Right ventricle myocardium superior (tissue), 1 donor: ENCODE measurements at regions not wholly inside any gene's neighbourhood (a gene's known extent, or its start where the extent isn't known, plus 50 kb on each side); places are given as distances from the start of the nearest gene placed in this dataset.
A peak's percentile ranks its signal among the peaks of the same experiment; 100 is the strongest.
"Not testable (repeated sequence)": the region's sequence is repeated elsewhere in the genome, so short reads cannot be mapped to it uniquely, and the experiment has no call there.

Experiments
- ATAC-seq: fragments of 200-7000 bp; cut with Tn5 transposase; one replicate; pipeline ENCODE4 v1.9.1; 2020; ENCODE audit warnings: mild to moderate bottlenecking; ENCODE audit not compliant: poor library complexity
- DNase-seq: peaks from one replicate; pipeline ENCODE4 v3.0.0-alpha.2; 2020
- intact Hi-C: fragments of 100-400 bp; cut with DNase I; formaldehyde crosslinking; loops from one replicate; pipeline ENCODE4 v1.11.2; 2022
- donor health status: DM: no; HTN: yes; CAD: no; lungs with severe emphysema.

- ATAC-seq, intact Hi-C loops, DNase-seq: not testable (repeated sequence)
Observed at GRCh38 chr1:242936725-242937124, 318.4 kb downstream of the CEP170 start.

- peak; percentile 55 for DNase-seq
- intact Hi-C loops, ATAC-seq: not testable (repeated sequence)
Observed at GRCh38 chr1:242924717-242925116, 330.4 kb downstream of the CEP170 start.

- ATAC-seq, DNase-seq, intact Hi-C loops: not testable (repeated sequence)
Observed at GRCh38 chr1:242923603-242924002, 331.5 kb downstream of the CEP170 start.

- DNase-seq, ATAC-seq, intact Hi-C loops: not testable (repeated sequence)
Observed at GRCh38 chr1:242914729-242915128, 340.4 kb downstream of the CEP170 start.

GRCh38 chr1:242912855-242913254 is 342.2 kb downstream of the CEP170 start:
- intact Hi-C loops, ATAC-seq: not testable (repeated sequence)

GRCh38 chr1:242900558-242900957 is 354.5 kb downstream of the CEP170 start:
- ATAC-seq, DNase-seq, intact Hi-C loops: not testable (repeated sequence)

More at GRCh38 chr1:242912855-242913254, 342.2 kb downstream of the CEP170 start:
- DNase-seq = not testable (repeated sequence)

- DNase-seq = peak; percentile 53
- peak; percentile 73 for ATAC-seq
- intact Hi-C loops = no loop called here
Observed at GRCh38 chr1:242890192-242890741, 364.8 kb downstream of the CEP170 start.

GRCh38 chr1:242886137-242886536 is 361.6 kb upstream of the PLD5 start:
- no peak for ATAC-seq
- DNase-seq = no peak
- intact Hi-C loops = no loop called here

GRCh38 chr1:242880022-242880421 is 355.5 kb upstream of the PLD5 start:
- intact Hi-C loops, ATAC-seq, DNase-seq: not testable (repeated sequence)

- intact Hi-C loops = no loop called here
- DNase-seq (no peak), ATAC-seq (peak; percentile 11)
Observed at GRCh38 chr1:242877743-242878142, 353.2 kb upstream of the PLD5 start.

GRCh38 chr1:242877229-242877628 is 352.7 kb upstream of the PLD5 start:
- ATAC-seq = peak; percentile 92
- intact Hi-C loops = no loop called here

GRCh38 chr1:242876030-242876429 is 351.5 kb upstream of the PLD5 start:
- peak; percentile 47 for ATAC-seq
- intact Hi-C loops = no loop called here
- DNase-seq = no peak

More at GRCh38 chr1:242877229-242877628, 352.7 kb upstream of the PLD5 start:
- DNase-seq = peak; percentile 56

GRCh38 chr1:242873661-242874060 is 349.2 kb upstream of the PLD5 start:
- intact Hi-C loops = no loop called here
- ATAC-seq = no peak

GRCh38 chr1:242872521-242872920 is 348.0 kb upstream of the PLD5 start:
- intact Hi-C loops = no loop called here
- no peak for DNase-seq
- peak; percentile 81 for ATAC-seq

More at GRCh38 chr1:242873661-242874060, 349.2 kb upstream of the PLD5 start:
- no peak for DNase-seq

GRCh38 chr1:242871471-242872030 is 347.1 kb upstream of the PLD5 start:
- DNase-seq (no peak), ATAC-seq (no peak)
- intact Hi-C loops = no loop called here

- no peak for ATAC-seq
- no peak for DNase-seq
- intact Hi-C loops = no loop called here
Observed at GRCh38 chr1:242870966-242871365, 346.5 kb upstream of the PLD5 start.

- ATAC-seq (no peak), DNase-seq (no peak)
- intact Hi-C loops = no loop called here
Observed at GRCh38 chr1:242856289-242856688, 331.8 kb upstream of the PLD5 start.

- intact Hi-C loops = no loop called here
- no peak for DNase-seq
Observed at GRCh38 chr1:242854466-242854865, 330.0 kb upstream of the PLD5 start.

GRCh38 chr1:242847390-242847993 is 323.0 kb upstream of the PLD5 start:
- DNase-seq (no peak), ATAC-seq (no peak)
- intact Hi-C loops = no loop called here

More at GRCh38 chr1:242854466-242854865, 330.0 kb upstream of the PLD5 start:
- no peak for ATAC-seq

- intact Hi-C loops = no loop called here
- ATAC-seq (no peak), DNase-seq (no peak)
Observed at GRCh38 chr1:242842094-242842493, 317.6 kb upstream of the PLD5 start.
